ENCODE measurements at regions not wholly inside any gene's neighbourhood (a gene's known extent, or its start where the extent isn't known, plus 50 kb on each side); places are given as distances from the start of the nearest gene placed in this dataset.

GRCh38 chr2:180334514-180334913, 327.4 kb upstream of the CWC22 start:
- H3K27me3 ChIP-seq (ENCODE audit: control insufficient read depth, insufficient read depth, low read length): no peaks in the 10 kb centered on the region
- peaks cover 11% of the 10 kb centered on the region for H3K36me3 Mint-ChIP-seq
- no peak for TF ChIP-seq CTCF (IDR thresholded peaks at IDR 0.05)
- intact Hi-C loops (cut with micrococcal nuclease): no loop called here
- no peak overlapping the region for H3K4me3 Mint-ChIP-seq
- H3K27ac ChIP-seq (ENCODE audit: low read length): no peak overlapping the region
- no peak overlapping the region for H3K27ac Mint-ChIP-seq
- no peaks in the 10 kb centered on the region for H3K4me1 Mint-ChIP-seq
- H3K36me3 ChIP-seq (ENCODE audit: control insufficient read depth, insufficient read depth, low read length): no peaks in the 10 kb centered on the region
- H3K9me3 ChIP-seq (ENCODE audit: control insufficient read depth, insufficient read depth, low read length): peaks cover 16% of the 10 kb centered on the region
- H3K4me3 ChIP-seq (ENCODE audit: low read length): no peak overlapping the region
- H3K27me3 Mint-ChIP-seq (ENCODE audit: low read depth in 2 of 2): no peaks in the 10 kb centered on the region
- no peaks in the 10 kb centered on the region for H3K4me1 ChIP-seq (ENCODE audit: control insufficient read depth, insufficient read depth, low read length)
- ATAC-seq: no peak
- no peak for DNase-seq
- WGBS (ENCODE audit: insufficient coverage): 71% methylated on average over 1 of the region's 3 CpGs
- peaks cover 12 to 19% of the 10 kb centered on the region in 2 donors for H3K9me3 Mint-ChIP-seq

GRCh38 chr2:180328795-180329422, 321.8 kb upstream of the CWC22 start:
- H3K4me1 Mint-ChIP-seq: no peaks in the 10 kb centered on the region
- ATAC-seq: no peak
- no peaks in the 10 kb centered on the region for H3K4me1 ChIP-seq (ENCODE audit: control insufficient read depth, insufficient read depth, low read length)
- no peak overlapping the region for H3K4me3 ChIP-seq (ENCODE audit: low read length)
- no peak for TF ChIP-seq CTCF (IDR thresholded peaks at IDR 0.05)
- H3K27ac Mint-ChIP-seq: no peak overlapping the region
- no peaks in the 10 kb centered on the region for H3K9me3 ChIP-seq (ENCODE audit: control insufficient read depth, insufficient read depth, low read length)
- peaks cover 9 to 16% of the 10 kb centered on the region in 2 donors for H3K9me3 Mint-ChIP-seq
- intact Hi-C loops (cut with micrococcal nuclease): no loop called here
- H3K36me3 Mint-ChIP-seq: no peaks in the 10 kb centered on the region
- H3K27ac ChIP-seq (ENCODE audit: low read length): no peak overlapping the region
- H3K4me3 Mint-ChIP-seq: no peak overlapping the region
- no peaks in the 10 kb centered on the region for H3K36me3 ChIP-seq (ENCODE audit: control insufficient read depth, insufficient read depth, low read length)
- no peaks in the 10 kb centered on the region for H3K27me3 Mint-ChIP-seq (ENCODE audit: low read depth in 2 of 2)
- DNase-seq: no peak
- no CpG with 5 or more reads among the region's 1 CpG for WGBS (ENCODE audit: insufficient coverage)
- no peaks in the 10 kb centered on the region for H3K27me3 ChIP-seq (ENCODE audit: control insufficient read depth, insufficient read depth, low read length)

- H3K36me3 Mint-ChIP-seq: no peaks in the 10 kb centered on the region
- Histone ChIP-seq H3K4me1 (ENCODE audit: control insufficient read depth, insufficient read depth, low read length) (no peaks in the 10 kb centered on the region), H3K9me3 (ENCODE audit: control insufficient read depth, insufficient read depth, low read length) (no peaks in the 10 kb centered on the region), H3K4me3 (ENCODE audit: low read length) (no peak overlapping the region), H3K27me3 (ENCODE audit: control insufficient read depth, insufficient read depth, low read length) (no peaks in the 10 kb centered on the region), H3K36me3 (ENCODE audit: control insufficient read depth, insufficient read depth, low read length) (no peaks in the 10 kb centered on the region), H3K27ac (ENCODE audit: low read length) (no peak overlapping the region)
- no peak overlapping the region for H3K27ac Mint-ChIP-seq
- H3K27me3 Mint-ChIP-seq (ENCODE audit: low read depth in 2 of 2): no peaks in the 10 kb centered on the region
- TF ChIP-seq CTCF (IDR thresholded peaks at IDR 0.05): no peak
- peaks cover 11 to 16% of the 10 kb centered on the region in 2 donors for H3K9me3 Mint-ChIP-seq
- intact Hi-C loops (cut with micrococcal nuclease): no loop called here
- ATAC-seq (no peak), DNase-seq (no peak)
- H3K4me3 Mint-ChIP-seq: no peak overlapping the region
- no peaks in the 10 kb centered on the region for H3K4me1 Mint-ChIP-seq
Measured at GRCh38 chr2:180327185-180327584, 320.1 kb upstream of the CWC22 start.

GRCh38 chr2:180325416-180326120, 318.5 kb upstream of the CWC22 start:
- H3K27ac ChIP-seq (ENCODE audit: low read length): no peak overlapping the region
- H3K27me3 Mint-ChIP-seq (ENCODE audit: low read depth in 2 of 2): no peaks in the 10 kb centered on the region
- intact Hi-C loops (cut with micrococcal nuclease): no loop called here
- H3K9me3 Mint-ChIP-seq: peaks cover 14 to 17% of the 10 kb centered on the region in 2 donors
- H3K4me3 Mint-ChIP-seq: no peak overlapping the region
- no peaks in the 10 kb centered on the region for H3K36me3 ChIP-seq (ENCODE audit: control insufficient read depth, insufficient read depth, low read length)
- H3K27me3 ChIP-seq (ENCODE audit: control insufficient read depth, insufficient read depth, low read length): no peaks in the 10 kb centered on the region
- TF ChIP-seq CTCF (IDR thresholded peaks at IDR 0.05): no peak
- DNase-seq (no peak), ATAC-seq (no peak)
- WGBS (ENCODE audit: insufficient coverage): 80% methylated on average over 1 of the region's 2 CpGs
- no peaks in the 10 kb centered on the region for H3K9me3 ChIP-seq (ENCODE audit: control insufficient read depth, insufficient read depth, low read length)
- H3K36me3 Mint-ChIP-seq: no peaks in the 10 kb centered on the region
- no peaks in the 10 kb centered on the region for H3K4me1 Mint-ChIP-seq
- H3K27ac Mint-ChIP-seq: no peak overlapping the region
- no peaks in the 10 kb centered on the region for H3K4me1 ChIP-seq (ENCODE audit: control insufficient read depth, insufficient read depth, low read length)
- H3K4me3 ChIP-seq (ENCODE audit: low read length): no peak overlapping the region

All from natural killer cell (primary cell).